Right forelimb (tissue), 1 donor: ENCODE measurements at regions not wholly inside any gene's neighbourhood (a gene's known extent, or its start where the extent isn't known, plus 50 kb on each side); places are given as distances from the start of the nearest gene placed in this dataset.
A peak's percentile ranks its signal among the peaks of the same experiment; 100 is the strongest.

Experiments used
- DNase-seq: peaks from one replicate; pipeline ENCODE4 v3.0.0-alpha.2; 2018

GRCh38 chr14:53608369-53608768, 348.3 kb downstream of the BMP4 start:
- no peak for DNase-seq

- no peak for DNase-seq
Observed at GRCh38 chr14:53606203-53606602, 350.4 kb downstream of the BMP4 start.

DNA sequence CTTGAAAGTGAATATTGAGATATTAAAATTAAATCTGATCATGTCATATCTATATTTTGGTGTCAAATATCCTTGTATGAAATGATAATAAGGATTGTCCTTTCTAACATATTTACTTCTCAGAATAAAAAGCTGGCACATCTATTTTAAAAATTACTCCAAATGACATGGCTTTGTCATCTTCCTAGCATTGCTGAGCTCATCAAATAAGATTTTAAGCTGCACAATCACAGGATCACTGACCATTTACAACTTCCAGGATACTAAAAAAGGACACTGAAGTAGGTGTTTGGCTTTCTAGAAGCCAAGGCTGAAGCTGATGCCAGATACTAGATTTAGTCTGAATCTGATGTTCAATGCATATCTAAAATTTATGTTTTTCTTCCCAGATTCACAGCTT, 351.1 kb downstream of the BMP4 start:
- DNase-seq: no peak

GRCh38 chr14:53603994-53604393, 352.6 kb downstream of the BMP4 start:
- DNase-seq: no peak

DNA sequence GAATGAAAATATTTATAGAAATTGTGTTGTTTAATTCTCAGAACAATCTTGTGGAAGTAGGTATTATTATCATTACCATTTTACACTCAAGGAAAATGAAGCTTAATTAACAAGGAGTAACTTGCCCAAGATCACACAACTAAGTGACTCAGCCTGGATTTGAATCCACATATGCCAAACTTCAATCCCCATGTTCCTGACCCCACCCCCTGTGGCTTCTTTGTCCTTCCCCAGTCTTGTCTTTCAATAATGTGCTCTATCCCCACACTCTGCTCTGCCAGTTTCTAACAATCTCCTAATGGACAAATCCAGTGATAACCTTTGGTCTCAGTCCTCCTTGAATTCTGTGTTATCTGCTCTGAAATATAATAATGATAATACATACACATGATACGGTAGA, 355.2 kb downstream of the BMP4 start:
- DNase-seq: no peak

DNA sequence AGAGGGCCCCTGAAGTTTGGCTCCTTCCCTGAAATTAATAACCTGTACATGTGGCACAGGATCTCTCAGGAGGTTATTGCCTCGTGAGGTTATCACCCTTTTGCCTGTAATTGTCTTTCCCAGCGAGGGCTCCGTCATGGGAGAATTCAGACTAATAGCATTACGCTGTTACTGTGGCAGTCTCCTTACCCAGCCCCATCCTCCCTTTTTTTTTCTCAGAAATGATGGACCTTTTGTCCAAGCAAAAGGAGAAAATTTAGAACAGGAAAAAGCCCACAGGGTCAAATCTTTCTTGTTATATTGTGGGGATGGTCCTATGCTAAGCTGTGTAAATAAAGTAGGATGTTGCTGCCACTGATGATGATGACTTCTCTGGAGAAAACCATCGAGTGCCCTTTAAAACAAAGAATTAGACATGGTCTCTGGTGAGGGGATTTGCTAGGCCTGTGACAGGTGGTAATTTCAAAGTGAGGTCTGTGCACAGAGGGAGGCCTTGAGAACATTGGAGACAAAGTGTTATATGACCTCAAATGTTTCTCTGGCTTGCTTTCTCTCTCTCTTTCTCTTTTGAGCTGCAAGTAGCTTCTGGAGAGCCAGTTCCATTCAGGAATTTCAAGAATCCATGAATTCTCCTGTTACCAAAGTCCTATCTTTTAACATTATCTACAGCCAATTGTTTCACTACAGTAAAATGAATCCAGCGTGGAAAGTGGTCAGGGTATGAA, 357.2 kb downstream of the BMP4 start:
- DNase-seq: no peak

DNA sequence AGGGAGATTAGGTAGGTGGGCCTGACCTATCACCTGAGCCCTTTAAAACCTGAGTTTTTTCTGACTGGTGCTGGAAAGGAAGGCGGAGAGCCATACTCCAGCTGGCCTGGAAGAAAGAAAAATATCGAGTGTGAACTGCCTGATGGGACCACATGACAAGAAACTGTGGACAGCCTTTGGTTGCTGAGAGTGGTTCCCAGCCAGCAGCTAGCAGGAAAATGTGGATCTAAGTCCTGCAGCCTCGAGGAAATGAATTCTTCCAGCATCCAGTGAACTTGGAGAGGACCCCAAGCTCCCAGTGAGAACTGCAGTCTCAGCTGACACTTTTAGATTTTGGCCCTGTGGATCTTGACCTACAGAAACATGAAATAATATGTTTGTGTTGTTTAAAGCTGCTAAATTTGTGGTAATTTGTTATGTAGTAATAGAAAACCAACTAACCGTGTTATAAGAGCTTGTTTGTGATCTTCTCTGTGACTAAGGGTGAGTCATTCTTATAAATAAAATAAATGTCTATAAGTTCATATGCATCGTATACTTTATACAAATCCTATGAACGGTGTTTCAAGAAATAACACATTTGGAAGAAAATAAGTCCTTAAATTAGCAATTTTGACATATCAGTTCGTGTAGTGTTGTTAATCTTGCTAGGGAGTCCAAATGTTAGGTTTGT, 359.6 kb downstream of the BMP4 start:
- no peak for DNase-seq

DNA sequence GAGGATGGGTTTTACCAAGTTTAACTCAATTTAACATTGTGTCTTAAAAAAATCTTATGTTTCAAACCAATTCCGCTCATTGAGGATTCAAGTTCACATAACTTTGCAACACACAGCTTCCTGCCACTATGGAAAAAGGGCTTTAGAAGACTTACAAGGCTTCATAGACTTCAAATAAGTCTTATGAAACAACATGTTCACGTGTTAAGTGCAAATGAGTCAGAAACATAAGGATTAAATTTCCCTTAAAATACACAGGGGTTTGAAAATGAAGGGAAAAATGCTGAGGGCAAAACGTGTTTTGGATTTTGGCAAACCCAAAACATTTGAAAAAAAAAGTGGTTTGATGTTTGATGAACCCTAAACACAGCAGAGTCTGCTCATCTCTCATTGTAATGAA, 364.8 kb downstream of the BMP4 start:
- DNase-seq: no peak

GRCh38 chr14:53581504-53581903, 375.1 kb downstream of the BMP4 start:
- no peak for DNase-seq

GRCh38 chr14:53571641-53572328, 384.8 kb downstream of the BMP4 start:
- DNase-seq: peak; percentile 52

DNA sequence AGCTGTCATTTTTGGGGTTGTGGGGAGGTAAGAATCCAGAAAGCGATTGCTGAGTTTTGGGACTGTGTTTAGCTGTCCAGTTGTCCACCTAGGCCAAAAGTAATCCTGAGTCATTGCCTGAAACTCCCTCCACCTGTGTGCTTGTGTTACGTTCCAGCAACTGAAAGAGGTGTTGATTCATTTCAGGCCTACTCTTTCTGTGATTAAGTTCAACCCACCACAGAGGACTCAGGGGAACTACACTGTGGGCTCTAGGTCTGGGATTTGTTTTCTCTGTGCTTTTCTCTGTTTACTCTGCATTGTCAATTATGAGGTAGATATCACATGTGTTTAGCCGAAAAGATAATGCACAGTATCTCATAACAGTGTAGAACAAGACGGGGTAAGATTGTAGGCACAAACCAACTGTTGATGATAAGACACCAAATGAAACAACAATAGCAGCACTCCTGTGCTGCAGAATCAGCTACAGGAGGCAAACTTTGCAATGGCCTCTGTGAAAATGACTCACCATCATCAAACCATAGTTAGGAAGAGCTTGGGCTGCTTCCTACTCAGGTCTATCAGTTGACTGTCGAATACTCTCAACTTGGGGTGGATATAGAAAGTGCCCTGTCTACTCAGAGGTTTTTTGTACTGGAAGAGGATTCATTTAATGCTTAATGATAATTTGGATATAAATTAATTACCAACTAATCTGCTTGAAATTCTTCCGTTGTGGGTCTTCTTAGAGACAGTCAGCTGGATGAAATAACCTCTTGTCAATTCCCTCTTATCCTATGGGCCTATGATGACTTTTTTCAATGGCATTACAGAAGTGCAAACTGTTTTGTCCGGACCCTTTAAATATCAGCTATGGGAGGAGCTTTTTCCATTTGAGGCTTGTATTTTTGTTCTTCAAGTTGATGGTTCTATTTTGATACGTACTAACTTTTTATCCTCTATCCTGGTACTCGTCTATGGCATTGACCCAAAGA, 385.9 kb downstream of the BMP4 start:
- DNase-seq: no peak

DNA sequence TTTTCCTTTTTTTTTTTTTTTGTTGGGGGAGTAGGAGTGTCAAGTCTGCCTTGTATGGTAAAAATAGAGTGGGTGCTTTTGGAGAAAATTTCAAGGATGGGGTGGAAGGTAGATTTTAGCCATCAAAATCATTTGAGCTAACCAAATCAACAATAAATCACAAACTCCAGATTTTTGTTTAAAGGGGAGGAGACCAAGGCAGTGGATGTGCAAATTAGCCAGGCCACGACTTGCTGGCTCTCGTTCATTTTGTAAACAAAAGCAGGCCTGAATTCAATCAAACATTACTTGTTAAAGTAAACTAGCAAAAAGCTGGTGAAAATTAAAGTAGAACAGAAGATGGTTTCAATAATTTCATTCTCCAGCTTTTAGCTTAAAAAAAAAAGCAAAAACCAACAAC, 387.2 kb downstream of the BMP4 start:
- DNase-seq: no peak

GRCh38 chr14:53567236-53567780, 389.3 kb downstream of the BMP4 start:
- no peak for DNase-seq

DNA sequence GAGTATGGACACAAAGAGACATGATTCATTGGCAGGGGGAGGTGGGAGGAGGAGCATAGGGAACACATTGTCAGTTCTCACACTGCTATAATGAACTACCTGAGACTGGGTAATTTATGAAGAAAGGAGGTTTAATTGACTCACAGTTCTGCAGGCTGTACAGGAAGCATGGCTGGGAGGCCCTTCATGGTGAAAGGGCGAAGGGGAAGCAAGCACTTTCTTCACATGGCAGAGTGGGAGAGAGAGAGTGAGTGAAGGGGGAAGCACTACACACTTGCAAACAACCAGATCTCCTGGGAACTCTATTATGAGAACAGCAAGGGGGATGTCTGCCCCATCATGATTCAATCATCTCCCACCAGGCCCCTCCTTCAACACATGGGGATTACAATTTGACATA, 391.8 kb downstream of the BMP4 start:
- no peak for DNase-seq

DNA sequence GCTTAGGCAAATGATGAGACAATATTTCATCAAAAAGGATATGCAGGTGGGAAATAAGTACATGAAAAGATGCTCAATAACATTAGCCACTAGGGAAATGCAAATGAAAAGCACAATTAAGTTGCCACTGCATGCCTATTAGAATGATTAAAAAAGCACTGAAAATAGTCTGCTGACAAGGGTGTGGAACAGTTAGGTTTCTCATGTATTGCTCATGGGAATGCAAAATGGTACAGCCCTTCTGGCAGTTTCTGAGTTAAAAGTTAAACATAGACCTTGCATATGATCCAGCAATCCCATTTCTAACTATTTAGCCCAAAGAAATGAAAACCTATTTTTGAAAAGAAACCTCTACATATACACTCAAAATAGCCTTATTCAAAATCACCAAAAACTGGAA, 393.0 kb downstream of the BMP4 start:
- no peak for DNase-seq

GRCh38 chr14:53553221-53553620, 400.1 kb upstream of the DDHD1 start:
- no peak for DNase-seq

DNA sequence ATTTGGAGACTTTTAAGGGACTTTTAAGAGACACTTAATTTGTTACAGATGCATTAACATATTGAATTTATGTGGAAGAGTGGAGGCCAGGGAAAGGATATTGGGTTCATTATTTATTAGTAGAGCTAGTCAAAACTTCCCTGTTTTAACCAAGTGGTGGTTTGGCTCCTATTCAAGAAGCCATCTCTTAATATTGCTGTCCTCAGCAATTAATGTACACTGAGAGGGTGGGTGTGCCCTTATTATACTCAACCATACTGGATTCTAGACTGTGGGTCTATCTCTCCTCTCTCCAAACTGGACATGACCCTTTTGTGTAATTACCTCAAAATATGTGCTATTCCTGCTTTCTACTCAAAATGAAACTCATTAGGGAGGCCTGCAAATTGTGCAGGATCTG, 398.7 kb upstream of the DDHD1 start:
- no peak for DNase-seq

DNA sequence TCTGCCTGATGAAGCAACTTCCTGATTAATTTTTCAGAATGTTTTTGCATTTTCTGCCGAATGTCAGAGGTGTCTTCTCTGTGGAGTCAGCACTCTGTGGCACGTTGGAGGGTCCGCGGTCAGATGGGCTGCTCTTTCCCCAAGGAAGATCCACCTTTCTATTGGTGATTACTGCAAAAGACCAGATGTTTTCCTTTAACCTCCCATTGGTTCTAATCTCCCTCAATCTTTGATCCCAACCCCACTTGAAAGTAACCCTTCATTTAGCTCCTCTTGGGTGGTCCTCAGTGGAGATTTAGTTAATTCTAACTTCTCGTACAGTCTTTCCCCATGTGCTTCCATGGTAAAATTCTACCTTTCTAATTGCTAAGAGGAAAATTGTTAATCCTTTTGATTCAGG, 397.7 kb upstream of the DDHD1 start:
- DNase-seq: no peak

DNA sequence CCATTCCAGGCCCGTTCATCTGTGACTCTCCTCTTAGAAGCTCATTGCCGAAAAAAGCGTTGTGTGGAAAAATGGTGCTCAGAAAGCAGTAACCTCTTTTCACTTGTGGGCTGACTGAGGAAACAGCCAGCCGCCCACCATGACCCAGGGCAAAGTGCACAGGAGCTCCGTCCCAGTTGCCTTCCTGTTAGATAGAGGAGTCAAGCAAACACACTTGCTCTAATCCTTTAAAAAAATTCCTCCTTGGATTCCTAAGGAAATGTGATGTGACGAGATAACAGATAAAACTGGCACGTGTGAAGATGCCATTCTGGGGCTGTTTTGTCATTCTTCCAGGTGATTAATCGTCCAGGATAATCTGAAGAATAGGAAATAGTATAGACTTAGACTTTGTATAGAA, 396.8 kb upstream of the DDHD1 start:
- no peak for DNase-seq

DNA sequence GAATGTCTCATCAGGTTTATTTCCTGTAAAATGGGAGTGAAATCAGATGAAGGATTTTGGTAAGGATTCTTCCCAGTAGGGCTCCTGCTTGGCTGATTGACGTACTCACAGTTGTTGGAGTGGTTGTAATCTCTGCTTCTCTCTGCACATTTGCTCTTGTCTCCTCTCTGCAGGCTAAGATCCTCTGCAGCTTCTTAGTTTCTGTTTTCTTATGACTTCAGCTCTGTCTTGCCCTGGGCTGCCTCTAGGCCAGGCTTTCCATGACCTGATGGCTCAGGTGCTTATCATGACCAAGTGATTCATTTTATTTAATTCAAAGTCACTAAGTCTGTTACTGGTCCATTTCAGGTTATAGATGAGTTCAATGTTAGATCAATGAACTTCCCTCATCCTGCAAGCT, 394.5 kb upstream of the DDHD1 start:
- DNase-seq: no peak

DNA sequence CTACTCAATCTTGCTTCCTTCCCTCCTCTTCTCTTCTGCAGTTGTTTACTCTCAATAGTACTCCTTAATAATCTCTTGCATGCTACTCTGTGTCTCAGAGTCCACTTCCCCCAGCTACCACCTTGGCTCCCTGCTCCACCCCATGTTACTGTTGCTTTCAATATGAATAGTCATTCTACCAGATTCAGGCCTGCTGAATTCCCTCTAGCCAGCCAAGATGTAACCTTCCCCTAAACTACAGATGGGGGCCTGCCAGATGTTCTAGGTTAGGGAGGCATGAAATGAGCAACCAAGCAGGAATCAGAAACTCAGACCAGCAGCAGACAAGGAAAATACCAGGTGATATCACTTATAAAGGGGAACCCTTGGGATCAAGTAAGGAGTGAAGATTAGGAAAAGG, 392.1 kb upstream of the DDHD1 start:
- DNase-seq: no peak

- DNase-seq: peak; percentile 64
Observed at GRCh38 chr14:53542732-53543131, 389.6 kb upstream of the DDHD1 start.

DNA sequence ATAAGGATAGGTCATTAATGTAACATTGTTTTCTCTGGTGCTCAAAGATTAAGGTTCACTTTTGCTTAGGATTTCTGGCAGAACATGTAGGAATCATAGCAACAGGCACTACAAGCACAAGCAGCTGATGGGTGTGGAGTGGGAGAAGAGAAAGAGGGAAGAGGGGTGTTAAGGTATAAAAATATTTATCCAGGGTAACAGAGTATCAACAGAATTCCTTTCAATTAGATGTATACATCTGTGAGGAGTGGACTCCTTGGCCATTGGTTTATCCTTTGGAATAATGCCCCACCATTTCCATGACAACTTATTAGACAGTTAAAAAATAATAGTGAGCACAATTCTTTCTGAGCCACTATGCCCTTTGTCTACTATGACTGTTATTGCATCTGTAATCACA, 388.3 kb upstream of the DDHD1 start:
- DNase-seq: no peak
